HG03354 (cell line): ENCODE measurements at regions not wholly inside any gene's neighbourhood (a gene's known extent, or its start where the extent isn't known, plus 50 kb on each side); places are given as distances from the start of the nearest gene placed in this dataset.

Experiments
- ATAC-seq: cut with Tn5 transposase; IDR thresholded peaks from one replicate; pipeline ENCODE4 v1.9.1; 2021; ENCODE audit warnings: mild to moderate bottlenecking; ENCODE audit not compliant: unreplicated experiment, poor library complexity, severe bottlenecking

- no peak for ATAC-seq
These were observed 850.6 kb upstream of the WWC1 start for GRCh38 chr5:167440846-167441245.

DNA sequence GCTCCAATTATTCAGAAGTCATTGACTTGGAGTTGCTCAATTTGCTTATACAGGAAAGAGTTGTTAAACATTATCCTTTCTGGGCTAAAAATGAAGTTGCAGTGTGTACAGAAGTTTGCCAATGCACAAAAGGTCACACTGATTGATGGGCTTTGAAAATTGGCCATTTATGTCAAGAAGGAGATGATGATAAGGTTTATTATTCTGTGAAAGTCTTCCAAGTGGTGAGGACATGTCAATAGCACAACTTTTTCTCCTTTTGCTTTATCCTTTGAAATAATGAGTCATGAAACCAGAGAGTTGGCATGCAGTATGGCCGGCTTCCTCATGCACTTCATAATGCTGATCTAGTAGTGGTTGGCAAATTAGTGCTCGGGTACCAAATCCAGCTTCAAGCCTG lies 848.5 kb upstream of the WWC1 start:
- no peak for ATAC-seq

DNA sequence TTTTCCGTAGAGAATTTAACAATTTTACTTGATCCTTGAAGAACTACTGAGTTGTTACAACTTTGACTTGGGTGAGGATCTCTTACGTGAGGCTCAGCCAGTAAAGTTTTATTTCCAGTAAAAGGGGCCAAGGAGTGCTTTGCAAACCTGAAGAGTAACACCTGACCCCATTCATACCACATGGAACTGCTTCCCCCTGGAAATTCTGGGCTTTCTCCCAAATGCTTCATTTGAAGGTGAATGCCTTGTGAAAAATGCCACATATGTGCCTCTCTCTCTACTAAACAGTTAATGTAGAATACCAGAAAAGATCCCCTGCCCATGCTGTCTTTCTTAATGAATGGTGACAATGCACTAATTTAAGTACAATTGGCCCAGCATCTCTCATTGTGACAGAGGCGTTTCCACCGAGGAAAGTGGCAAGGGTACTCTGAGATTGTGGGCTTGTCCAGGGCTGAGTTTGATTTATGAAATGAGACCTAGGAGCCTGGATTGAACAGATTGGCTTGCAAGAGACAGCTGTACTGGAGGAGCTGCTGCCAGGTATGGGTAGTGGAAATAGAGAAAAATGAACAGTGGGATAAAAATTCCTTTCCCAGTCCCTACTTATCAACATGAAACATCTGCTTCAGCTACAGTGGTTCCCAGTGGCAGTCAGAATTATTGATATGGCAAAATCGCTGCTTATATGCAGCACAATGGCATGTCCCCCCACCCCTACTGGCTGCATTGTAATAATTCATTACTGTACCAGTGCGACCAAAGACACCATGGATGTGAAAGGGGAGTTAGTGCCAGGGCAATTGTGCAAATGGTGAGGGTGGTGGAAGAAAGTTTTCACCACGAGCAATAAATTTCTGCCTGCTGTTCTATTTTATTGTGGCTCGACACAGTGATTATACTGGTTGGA lies 843.7 kb upstream of the WWC1 start:
- ATAC-seq = no peak

GRCh38 chr5:167448376-167448775 lies 843.1 kb upstream of the WWC1 start:
- ATAC-seq = no peak

- ATAC-seq = no peak
These were observed 840.4 kb upstream of the WWC1 start for GRCh38 chr5:167451076-167451475.

DNA sequence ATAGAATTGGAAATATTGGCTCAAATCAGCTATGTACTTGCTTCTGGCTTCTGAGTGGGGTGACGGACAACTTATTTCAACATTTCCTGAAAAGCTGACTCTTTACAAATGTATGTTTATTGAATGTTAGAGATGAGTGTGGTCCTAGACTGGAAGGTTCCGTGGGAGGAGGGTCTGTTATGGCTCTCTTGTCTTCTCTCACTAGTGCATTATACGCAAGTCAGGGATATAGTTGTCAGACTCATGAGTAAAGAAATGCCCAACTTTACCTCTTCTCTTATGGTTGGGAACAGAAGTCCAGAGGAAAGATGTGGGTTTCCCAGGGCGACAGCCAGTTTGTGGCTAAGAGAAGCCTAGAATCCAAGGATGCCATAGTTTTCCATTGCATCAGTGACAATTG lies 839.3 kb upstream of the WWC1 start:
- ATAC-seq = no peak

DNA sequence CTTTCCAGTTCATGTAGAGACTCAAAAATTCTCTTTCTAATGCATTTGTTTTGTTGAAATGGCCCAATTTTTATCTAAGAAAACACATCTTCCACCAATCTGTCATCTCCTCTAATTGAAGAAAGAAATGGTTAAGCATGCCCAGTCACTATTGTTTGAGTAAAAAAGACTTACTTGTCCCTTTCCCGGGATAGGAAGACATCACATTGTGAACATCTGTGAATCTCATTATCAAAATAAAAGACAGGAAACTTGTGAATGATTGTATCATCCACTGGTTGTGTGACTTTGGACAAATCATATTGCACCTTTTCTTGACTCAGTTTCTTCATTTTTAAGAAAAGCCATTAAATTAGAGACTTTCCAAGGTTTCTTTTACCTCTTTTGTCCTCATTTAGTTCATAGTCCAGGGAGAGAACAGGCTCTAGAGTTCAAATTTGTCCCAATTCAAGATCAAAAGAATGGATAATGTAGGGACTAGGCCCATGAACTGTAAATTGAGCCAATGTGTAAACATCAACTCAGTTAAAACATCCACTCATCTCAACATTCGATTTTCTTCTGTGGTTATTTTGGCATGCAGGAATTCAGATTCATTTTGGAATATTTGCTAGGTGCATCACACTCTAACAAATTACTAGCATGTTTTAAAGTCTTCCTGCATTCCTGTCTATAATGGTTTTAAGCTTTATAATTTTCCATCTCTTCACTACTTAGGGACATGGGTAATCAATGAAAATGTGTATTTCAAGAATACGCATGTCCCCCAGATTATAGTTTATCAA lies 838.0 kb upstream of the WWC1 start:
- ATAC-seq = no peak

DNA sequence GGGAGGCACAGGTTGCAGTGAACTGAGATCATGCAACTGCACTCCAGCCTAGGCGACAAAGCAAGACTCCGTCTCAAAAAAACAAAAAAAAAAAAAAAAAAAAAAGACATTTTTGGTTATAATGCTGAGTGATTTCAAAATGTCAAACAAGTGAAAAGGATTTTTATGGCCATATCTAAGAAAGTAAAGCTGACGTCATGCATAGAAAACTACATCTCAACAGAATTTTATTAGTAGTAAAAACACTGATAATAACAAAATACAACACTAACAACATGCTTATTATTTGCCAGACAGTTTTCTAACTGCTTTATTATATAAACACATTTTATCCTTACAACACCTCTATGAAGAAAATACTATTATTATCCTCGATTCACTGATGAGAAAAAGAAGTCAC lies 833.0 kb upstream of the WWC1 start:
- ATAC-seq = no peak

DNA sequence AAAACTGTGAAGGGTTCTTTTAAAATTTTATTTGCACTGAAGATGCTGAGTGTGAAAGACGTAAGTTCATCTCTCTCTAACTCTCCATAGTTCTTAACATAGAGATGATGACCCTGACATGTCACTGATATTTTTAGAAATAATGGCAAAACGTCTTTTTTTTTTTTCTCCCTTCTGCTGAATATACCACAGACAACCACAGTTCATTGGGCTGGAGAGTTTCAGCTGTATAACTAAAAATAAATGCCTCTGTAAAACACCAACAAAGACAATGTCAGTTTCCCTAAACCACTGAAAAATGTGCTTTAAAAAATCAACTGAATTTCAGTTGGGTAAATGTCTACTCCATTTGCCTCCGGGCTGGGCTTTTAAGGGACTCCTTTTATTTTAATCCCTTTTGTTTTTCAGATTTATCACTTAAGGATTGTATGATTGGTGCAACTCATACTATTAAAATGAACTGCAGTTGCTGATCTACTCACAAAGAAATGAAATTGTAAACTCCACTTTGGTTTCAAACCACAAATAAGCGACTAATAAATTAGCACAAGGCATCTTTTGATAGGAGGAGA lies 830.9 kb upstream of the WWC1 start:
- no peak for ATAC-seq

DNA sequence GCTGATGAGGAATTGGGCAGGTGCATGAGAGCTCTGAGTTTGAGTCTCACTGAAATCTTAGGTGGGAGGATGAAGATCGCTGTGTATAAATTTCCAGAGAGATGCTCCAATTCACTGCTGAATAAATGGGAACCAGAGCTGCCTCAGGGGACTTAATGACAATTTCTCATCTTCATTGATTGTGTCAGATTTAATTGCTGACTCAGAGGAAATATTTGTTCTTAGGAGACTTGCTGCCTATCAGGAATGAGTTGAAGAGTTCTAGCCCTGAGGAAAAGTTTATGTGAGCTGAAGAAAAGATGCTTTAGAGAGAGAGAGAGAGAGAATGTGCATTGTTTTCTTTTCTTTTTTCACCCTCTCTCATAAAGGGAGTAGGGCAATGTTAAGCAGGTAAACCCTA lies 827.5 kb upstream of the WWC1 start:
- ATAC-seq = no peak

- no peak for ATAC-seq
These were observed 824.5 kb upstream of the WWC1 start for GRCh38 chr5:167466992-167467391.

DNA sequence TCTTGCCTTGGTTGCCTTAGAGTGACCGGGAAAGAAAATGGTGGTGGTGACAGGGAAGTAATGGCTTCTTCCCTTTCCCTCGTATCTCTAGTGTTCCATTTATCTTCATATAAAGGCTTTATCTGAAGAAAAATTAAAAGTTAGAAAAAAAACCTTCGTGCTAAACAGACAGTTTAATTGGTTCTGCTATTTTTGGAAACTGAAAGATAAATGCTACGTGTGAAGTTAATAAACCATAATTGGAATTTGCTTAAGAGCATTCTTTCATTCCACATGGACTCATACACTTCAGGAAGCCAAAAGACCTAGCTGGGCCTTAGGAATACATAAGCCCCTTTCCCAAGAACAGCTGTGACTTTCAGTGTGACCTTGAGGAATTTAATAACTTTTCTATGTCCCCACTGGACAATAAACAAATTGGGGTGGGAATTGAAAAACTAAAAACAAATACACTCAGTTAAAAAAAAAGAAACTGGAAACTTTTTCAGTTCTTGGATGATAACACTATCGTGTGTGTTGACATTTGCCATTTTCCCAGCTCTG lies 818.8 kb upstream of the WWC1 start:
- ATAC-seq = no peak

DNA sequence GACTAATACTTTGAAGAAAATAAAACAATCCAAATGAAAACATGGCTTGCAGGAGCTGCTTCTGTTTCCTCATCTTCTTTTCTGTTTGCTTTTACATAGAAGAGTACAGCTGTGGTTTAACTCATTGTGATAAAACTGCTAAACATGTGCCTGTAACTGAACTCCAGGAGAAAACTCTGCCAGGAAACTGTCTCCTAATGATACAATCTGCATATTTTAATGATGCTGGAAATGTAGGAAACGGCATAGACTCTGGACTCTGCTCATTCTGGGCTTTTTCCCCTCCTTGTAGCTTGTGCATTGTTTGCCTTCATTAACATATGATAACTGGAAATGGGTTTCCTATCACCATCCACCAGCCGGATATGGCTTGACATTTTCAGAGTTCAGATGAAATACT lies 813.3 kb upstream of the WWC1 start:
- ATAC-seq = no peak

- no peak for ATAC-seq
These were observed 811.7 kb upstream of the WWC1 start for GRCh38 chr5:167479779-167480178.

DNA sequence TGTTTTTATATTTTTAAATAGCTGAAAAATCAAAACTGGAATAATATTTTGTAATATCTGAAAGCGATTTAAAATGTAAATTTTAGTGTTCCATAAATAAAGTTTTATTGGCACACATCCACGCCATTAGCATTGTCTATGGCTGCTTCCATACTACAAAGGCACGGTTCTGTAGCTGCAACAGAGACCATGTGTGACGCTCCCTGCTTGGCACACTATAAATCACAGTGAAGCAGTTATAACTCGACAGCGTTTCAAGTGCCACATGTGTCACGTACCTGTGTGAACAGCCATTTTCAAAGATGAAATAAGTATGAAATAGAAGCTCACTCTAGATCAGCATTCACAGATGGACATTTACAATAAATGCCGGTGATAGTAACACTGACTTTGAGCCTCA lies 810.1 kb upstream of the WWC1 start:
- ATAC-seq = no peak

GRCh38 chr5:167482555-167482954 lies 808.9 kb upstream of the WWC1 start:
- ATAC-seq = no peak

GRCh38 chr5:167485061-167485774 lies 806.2 kb upstream of the WWC1 start:
- ATAC-seq = no peak

DNA sequence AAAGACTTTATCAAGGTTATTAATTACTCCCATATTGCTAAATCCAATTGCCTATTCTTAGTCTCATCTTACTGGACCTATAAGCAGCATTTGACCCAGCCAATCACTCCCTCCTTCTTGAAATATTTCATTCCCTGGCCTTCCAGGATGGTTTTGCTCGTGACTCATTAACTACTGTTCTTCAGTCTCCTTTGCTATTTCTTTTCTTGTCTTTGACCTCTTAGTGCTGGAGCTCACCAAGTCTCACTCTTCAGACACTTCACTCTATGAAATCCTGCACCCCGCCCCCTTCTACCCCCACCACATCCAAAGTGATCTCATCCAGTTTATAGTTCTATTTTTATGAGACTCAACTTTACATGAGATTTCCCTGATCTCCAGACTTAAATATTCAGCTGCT lies 803.1 kb upstream of the WWC1 start:
- no peak for ATAC-seq

DNA sequence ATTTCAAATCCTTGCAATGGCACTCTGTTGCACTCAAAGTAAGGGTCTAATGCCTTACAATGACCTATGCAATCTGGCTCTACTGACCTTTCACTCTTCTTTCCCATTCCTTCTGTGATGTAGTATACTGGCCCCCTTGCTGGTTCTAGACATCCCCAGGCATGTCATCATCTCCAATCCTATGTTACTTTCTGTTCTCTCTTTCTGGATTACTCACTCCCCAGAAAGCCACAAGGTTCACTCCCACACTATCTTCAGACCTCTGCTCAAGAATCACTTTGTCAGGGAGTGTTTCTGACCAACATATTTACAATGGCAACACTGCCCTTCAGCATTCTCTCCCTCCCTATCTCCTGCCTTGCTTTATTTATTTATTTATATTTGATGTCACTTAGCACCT lies 802.2 kb upstream of the WWC1 start:
- ATAC-seq = no peak
